ENCODE measurements at regions not wholly inside any gene's neighbourhood (a gene's known extent, or its start where the extent isn't known, plus 50 kb on each side); places are given as distances from the start of the nearest gene placed in this dataset.

- Histone ChIP-seq H3K9ac (ENCODE audit: low read length) (no peak overlapping the region), H3K27ac (ENCODE audit: low read length) (no peak overlapping the region), H3K9me2 (replicated peaks; ENCODE audit: low read length) (no peaks in the 10 kb centered on the region), H3F3A (ENCODE audit: low read length, unreplicated experiment) (no peaks in the 10 kb centered on the region), H3K79me2 (ENCODE audit: low read length) (no peaks in the 10 kb centered on the region), H3K36me3 (ENCODE audit: low read depth, low read length) (no peaks in the 10 kb centered on the region), H2AFZ (ENCODE audit: low read length) (no peak overlapping the region), H3K4me3 (ENCODE audit: low read length) (no peak overlapping the region), H3K4me1 (ENCODE audit: insufficient read depth, low read length) (no peaks in the 10 kb centered on the region), H3K27me3 (ENCODE audit: low read length) (no peaks in the 10 kb centered on the region), H4K20me1 (ENCODE audit: low read length) (no peaks in the 10 kb centered on the region), H3K9me3 (ENCODE audit: low read length) (no peaks in the 10 kb centered on the region), H3K4me2 (ENCODE audit: low read length) (no peak overlapping the region)
- POLR2A ChIA-PET (ENCODE audit: unreplicated experiment), result no interaction called here
- intact Hi-C loops (cut with micrococcal nuclease), result no loop called here
- no peak for ATAC-seq
- TF ChIP-seq EZH2phosphoT487 (IDR thresholded peaks at IDR 0.05; ENCODE audit: borderline replicate concordance, low read length) (no peak), EZH2 (IDR thresholded peaks at IDR 0.05; ENCODE audit: low read length, unreplicated experiment) (no peak), CTCF (conservative IDR thresholded peaks at IDR 0.05; ENCODE audit: low read depth, low read length) (no peak)
- CTCF ChIA-PET, result no interaction called here
- no TSS peak for BruUV-seq (replicated peaks)
- DNase-seq, result no peak
Observed at GRCh38 chr3:70392227-70392626, 79.8 kb upstream of the MDFIC2 start.

GRCh38 chr3:70387889-70388288, 75.5 kb upstream of the MDFIC2 start:
- Histone ChIP-seq H3K36me3 (ENCODE audit: low read depth, low read length) (no peaks in the 10 kb centered on the region), H4K20me1 (ENCODE audit: low read length) (no peaks in the 10 kb centered on the region), H3K79me2 (ENCODE audit: low read length) (no peaks in the 10 kb centered on the region), H3K9me2 (replicated peaks; ENCODE audit: low read length) (no peaks in the 10 kb centered on the region), H3K27me3 (ENCODE audit: low read length) (no peaks in the 10 kb centered on the region), H3F3A (ENCODE audit: low read length, unreplicated experiment) (no peaks in the 10 kb centered on the region), H2AFZ (ENCODE audit: low read length) (no peak overlapping the region), H3K4me2 (ENCODE audit: low read length) (no peak overlapping the region), H3K9ac (ENCODE audit: low read length) (no peak overlapping the region), H3K4me3 (ENCODE audit: low read length) (no peak overlapping the region), H3K4me1 (ENCODE audit: insufficient read depth, low read length) (no peaks in the 10 kb centered on the region), H3K27ac (ENCODE audit: low read length) (no peak overlapping the region), H3K9me3 (ENCODE audit: low read length) (no peaks in the 10 kb centered on the region)
- no TSS peak for BruUV-seq (replicated peaks)
- TF ChIP-seq EZH2phosphoT487 (IDR thresholded peaks at IDR 0.05; ENCODE audit: borderline replicate concordance, low read length) (no peak), EZH2 (IDR thresholded peaks at IDR 0.05; ENCODE audit: low read length, unreplicated experiment) (no peak), CTCF (conservative IDR thresholded peaks at IDR 0.05; ENCODE audit: low read depth, low read length) (no peak)
- DNase-seq (no peak), ATAC-seq (no peak)
- ChIA-PET POLR2A (ENCODE audit: unreplicated experiment) (no interaction called here), CTCF (no interaction called here)
- intact Hi-C loops (cut with micrococcal nuclease), result no loop called here

GRCh38 chr3:70386846-70387245, 74.4 kb upstream of the MDFIC2 start:
- POLR2A ChIA-PET (ENCODE audit: unreplicated experiment), result no interaction called here
- intact Hi-C loops (cut with micrococcal nuclease), result no loop called here
- ATAC-seq (no peak), DNase-seq (no peak)
- Histone ChIP-seq H3K4me2 (ENCODE audit: low read length) (no peak overlapping the region), H3K9me3 (ENCODE audit: low read length) (no peaks in the 10 kb centered on the region), H3K27ac (ENCODE audit: low read length) (no peak overlapping the region), H3K9me2 (replicated peaks; ENCODE audit: low read length) (no peaks in the 10 kb centered on the region), H2AFZ (ENCODE audit: low read length) (no peak overlapping the region), H3K4me3 (ENCODE audit: low read length) (no peak overlapping the region), H3K27me3 (ENCODE audit: low read length) (no peaks in the 10 kb centered on the region), H3K4me1 (ENCODE audit: insufficient read depth, low read length) (no peaks in the 10 kb centered on the region), H3K36me3 (ENCODE audit: low read depth, low read length) (no peaks in the 10 kb centered on the region), H3F3A (ENCODE audit: low read length, unreplicated experiment) (no peaks in the 10 kb centered on the region), H3K9ac (ENCODE audit: low read length) (no peak overlapping the region), H4K20me1 (ENCODE audit: low read length) (no peaks in the 10 kb centered on the region), H3K79me2 (ENCODE audit: low read length) (no peaks in the 10 kb centered on the region)
- BruUV-seq (replicated peaks), result no TSS peak
- TF ChIP-seq CTCF (conservative IDR thresholded peaks at IDR 0.05; ENCODE audit: low read depth, low read length) (no peak), EZH2 (IDR thresholded peaks at IDR 0.05; ENCODE audit: low read length, unreplicated experiment) (no peak), EZH2phosphoT487 (IDR thresholded peaks at IDR 0.05; ENCODE audit: borderline replicate concordance, low read length) (no peak)
- CTCF ChIA-PET, result no interaction called here

Data from PC-3 (cell line).